ENCODE measurements at regions not wholly inside any gene's neighbourhood (a gene's known extent, or its start where the extent isn't known, plus 50 kb on each side); places are given as distances from the start of the nearest gene placed in this dataset.

DNA sequence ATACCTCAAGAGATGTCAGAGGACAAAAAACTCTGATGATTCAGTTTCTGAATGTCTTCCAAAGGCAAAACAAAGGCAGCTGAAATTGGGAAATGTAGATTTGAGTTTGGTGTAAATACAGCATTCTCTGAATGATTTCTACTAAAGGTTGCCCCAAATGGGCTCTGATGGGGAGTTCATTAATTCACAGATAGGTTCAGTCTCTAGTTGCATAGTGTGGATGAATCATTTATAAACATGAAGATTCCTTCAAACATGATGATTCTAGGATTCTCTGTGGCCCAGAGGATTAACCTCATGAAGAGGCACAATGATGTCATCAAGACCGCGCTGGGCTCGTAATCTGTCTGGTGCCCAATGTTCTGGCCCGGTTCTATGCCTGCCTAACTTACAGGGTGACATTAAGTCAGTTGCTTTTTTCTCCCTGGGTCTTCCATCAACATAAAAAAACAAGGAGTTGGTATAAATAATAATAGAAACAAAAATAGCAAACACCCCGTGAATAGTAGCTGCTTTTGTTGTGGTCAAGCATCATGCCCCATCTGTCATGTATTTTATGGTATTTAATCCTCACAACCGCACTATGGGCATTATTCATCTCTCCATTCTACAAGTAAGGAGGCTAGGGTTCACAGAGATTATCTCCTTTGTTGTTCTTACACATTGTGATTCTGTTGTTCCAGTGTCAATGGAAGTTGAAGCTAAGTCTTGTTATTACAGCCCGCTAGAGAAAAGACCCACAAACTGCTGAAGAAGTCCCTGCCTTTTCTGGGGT is 509.6 kb upstream of the USP24 start:
- no peak for DNase-seq (ENCODE audit: low read depth, low spot score)

DNA sequence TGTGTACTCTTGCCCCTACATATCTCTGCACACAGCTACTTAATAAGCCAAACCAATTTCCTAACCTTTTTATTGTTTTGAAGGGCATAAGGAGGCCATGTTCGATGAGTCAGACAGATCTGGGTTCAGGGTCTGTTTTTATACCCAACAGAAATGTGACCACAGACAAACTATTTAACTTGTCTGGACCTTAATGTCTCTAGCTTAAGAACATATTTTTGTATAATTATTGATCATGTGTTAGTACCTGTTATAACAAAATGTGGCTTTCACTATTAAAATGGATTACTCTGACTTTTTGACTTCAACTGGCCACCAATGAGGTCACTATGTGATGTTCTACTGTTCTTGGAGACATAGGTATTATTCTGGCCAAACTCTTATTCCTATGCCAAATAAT is 507.8 kb upstream of the USP24 start:
- no peak for DNase-seq (ENCODE audit: low read depth, low spot score)

DNA sequence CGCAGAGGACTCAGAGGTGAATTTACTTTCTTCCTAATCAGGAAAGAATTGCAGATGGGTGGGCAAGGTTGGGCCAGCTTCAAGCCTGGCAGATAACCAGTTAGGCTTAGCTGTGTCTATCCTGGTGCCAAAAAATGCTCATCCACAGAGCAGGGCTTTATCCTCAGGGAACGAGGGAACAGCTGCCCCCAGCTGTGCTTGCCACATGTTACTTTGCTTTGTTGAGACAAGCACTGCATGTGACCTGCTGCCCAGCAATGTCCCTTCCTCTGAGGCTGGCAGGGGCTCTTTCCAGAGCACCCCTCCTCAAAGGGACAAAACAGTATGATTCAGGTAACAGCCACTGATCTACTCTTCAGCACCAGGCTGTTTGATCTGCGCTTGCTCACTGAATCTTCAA is 505.1 kb upstream of the USP24 start:
- DNase-seq (ENCODE audit: low read depth, low spot score) = no peak

GRCh38 chr1:55718758-55719671 is 503.9 kb upstream of the USP24 start:
- no peak for DNase-seq (ENCODE audit: low read depth, low spot score)

- DNase-seq (ENCODE audit: low read depth, low spot score) = no peak
These were observed 501.9 kb upstream of the USP24 start for GRCh38 chr1:55717111-55717510.

DNA sequence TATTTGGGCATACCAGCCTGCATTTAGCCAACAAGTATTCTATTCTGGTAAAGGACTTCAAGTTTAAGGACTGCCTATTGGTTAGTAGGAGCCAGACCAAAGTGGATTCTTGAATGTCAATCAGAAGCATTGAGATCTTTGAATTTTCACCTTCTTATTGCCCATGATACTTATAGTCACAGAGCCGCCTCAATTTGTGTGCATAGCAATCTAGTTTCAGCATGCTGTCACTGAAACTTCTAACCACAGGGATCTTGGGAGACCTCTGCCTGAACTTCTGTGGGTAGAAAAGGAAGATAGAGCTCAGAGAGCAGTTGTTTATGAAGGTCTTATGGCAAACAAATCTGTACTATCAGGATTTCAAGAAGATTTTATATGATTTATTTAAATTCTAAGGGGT is 501.4 kb upstream of the USP24 start:
- DNase-seq (ENCODE audit: low read depth, low spot score) = no peak

- no peak for DNase-seq (ENCODE audit: low read depth, low spot score)
These were observed 501.0 kb upstream of the USP24 start for GRCh38 chr1:55716151-55716550.

GRCh38 chr1:55714230-55714629 is 499.1 kb upstream of the USP24 start:
- no peak for DNase-seq (ENCODE audit: low read depth, low spot score)

DNA sequence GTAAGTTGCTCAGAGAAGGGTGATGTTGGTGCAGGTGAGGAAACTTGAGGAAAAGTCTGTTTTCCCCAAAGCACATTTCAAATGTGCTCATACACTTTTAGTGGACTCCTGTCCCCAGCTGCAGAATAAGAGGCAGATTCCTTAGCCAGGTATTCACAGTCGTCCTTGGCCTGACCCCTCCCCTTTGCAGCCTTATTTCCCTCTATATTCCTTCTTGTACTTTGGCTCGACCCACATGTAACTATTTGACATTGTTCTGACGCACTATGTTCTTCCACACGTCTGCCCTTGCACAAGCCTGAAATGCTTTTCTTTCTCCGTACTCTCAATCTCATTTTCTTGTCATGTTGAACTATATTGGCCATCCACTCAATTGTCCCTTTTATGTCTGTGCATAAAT is 498.4 kb upstream of the USP24 start:
- no peak for DNase-seq (ENCODE audit: low read depth, low spot score)

DNA sequence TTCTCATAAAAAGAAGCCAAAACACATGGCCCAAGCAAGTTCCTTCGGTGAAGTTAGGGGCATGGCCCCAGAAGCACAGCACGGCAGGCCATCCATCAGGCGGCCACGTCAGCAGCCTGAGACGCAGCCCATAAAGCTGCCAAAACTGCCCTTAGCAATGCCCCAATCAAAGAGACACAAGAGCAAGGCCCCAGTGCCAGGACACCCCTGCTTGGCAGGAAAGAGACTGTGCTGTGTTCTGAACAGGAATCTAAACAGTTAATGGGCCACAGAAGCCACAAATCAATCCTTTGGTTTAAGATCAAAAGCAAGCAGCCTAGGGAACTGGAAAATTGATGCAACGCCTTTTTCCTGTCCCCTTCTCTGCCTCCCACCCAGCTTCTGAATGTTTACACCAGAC is 497.0 kb upstream of the USP24 start:
- DNase-seq (ENCODE audit: low read depth, low spot score) = no peak

- DNase-seq (ENCODE audit: low read depth, low spot score) = no peak
These were observed 493.6 kb upstream of the USP24 start for GRCh38 chr1:55708781-55709180.

GRCh38 chr1:55707846-55708245 is 492.7 kb upstream of the USP24 start:
- no peak for DNase-seq (ENCODE audit: low read depth, low spot score)

GRCh38 chr1:55707196-55707595 is 492.0 kb upstream of the USP24 start:
- no peak for DNase-seq (ENCODE audit: low read depth, low spot score)

- no peak for DNase-seq (ENCODE audit: low read depth, low spot score)
These were observed 491.2 kb upstream of the USP24 start for GRCh38 chr1:55706397-55706796.

GRCh38 chr1:55703726-55704363 is 488.7 kb upstream of the USP24 start:
- no peak for DNase-seq (ENCODE audit: low read depth, low spot score)

- DNase-seq (ENCODE audit: low read depth, low spot score) = no peak
These were observed 486.9 kb upstream of the USP24 start for GRCh38 chr1:55702064-55702463.

GRCh38 chr1:55700359-55701130 is 485.4 kb upstream of the USP24 start:
- no peak for DNase-seq (ENCODE audit: low read depth, low spot score)

DNA sequence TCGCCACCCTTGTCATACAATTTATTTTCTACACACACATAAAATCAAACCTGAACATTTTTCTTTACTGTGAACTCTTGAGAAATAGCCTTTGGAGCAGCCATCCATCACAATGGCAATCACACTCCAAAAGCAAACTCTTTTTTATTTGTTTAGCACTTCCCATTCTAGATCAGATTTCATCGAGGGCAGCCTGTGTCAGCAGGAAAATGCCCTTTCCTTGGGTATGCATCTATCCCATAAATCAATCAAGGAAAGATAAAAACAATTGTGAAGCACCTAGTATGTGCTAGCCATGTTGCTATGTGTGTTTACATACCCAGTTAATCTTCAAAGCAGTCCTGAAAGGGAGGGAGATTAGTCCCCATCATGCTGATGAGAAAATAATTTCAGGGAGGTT is 484.1 kb upstream of the USP24 start:
- DNase-seq (ENCODE audit: low read depth, low spot score) = no peak

GRCh38 chr1:55697997-55698535 is 482.9 kb upstream of the USP24 start:
- DNase-seq (ENCODE audit: low read depth, low spot score) = no peak

DNA sequence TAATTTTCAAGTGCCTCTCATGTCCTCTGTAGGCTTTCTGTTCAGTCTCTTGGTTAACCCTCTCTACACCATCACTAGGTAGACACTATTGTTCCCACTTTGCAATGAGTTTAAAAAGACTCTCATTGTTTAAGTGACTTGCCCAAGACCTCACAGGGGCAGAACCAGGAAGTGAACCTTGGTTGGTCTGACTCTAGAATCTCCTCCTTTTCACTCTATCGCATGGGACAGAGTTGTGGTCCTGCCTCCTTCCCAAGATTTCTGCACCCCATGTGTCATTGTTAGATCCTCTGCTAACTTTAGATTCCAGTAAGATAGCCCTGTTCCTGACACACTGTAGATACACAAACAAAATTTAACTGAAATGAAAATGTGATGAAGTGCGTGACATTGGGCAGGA is 481.7 kb upstream of the USP24 start:
- DNase-seq (ENCODE audit: low read depth, low spot score) = no peak

DNA sequence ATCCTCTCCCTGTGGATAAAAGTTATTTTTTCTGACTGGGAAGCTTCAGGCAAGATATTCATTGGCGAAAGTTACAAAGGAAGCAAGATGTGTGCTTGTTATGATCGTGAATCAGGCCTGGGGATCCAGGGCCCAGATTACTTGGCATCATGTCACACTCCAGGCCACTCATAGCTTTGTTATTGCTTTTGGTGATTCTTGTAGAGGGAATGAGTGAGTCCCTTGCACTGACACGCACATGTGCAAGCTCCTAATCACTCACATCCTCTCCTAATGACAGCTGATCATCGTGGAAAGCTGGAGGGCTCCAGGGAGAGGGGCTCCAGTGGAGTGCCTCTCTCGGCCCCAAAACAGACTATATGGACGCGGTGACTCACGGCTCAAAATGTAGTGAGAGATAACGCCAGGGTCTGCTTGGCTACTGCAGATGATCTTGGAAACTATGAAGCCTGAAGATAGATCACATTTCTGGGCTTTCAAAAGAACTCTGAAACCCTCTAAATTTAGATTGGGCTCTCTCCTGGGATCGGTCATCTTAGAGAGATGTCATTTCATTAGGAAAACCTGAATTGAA is 481.1 kb upstream of the USP24 start:
- no peak for DNase-seq (ENCODE audit: low read depth, low spot score)

Measured in pulmonary artery endothelial cell (primary cell).